GM21723 (cell line): ENCODE measurements at regions not wholly inside any gene's neighbourhood (a gene's known extent, or its start where the extent isn't known, plus 50 kb on each side); places are given as distances from the start of the nearest gene placed in this dataset.
"Not testable (repeated sequence)": the region's sequence is repeated elsewhere in the genome, so short reads cannot be mapped to it uniquely, and the experiment has no call there.

Experiments
- ATAC-seq: cut with Tn5 transposase; IDR thresholded peaks from one replicate; pipeline ENCODE4 v1.9.1; 2021; ENCODE audit warnings: mild to moderate bottlenecking, moderate library complexity; ENCODE audit not compliant: unreplicated experiment

- ATAC-seq, result no peak
These were observed 319.1 kb upstream of the PIK3R1 start for GRCh38 chr5:67896311-67896929.

- ATAC-seq, result not testable (repeated sequence)
These were observed 325.7 kb upstream of the PIK3R1 start for GRCh38 chr5:67889870-67890269.

- no peak for ATAC-seq
These were observed 327.8 kb upstream of the PIK3R1 start for GRCh38 chr5:67887748-67888161.

- no peak for ATAC-seq
These were observed 328.8 kb upstream of the PIK3R1 start for GRCh38 chr5:67886761-67887160.

GRCh38 chr5:67880876-67881275 lies 334.7 kb upstream of the PIK3R1 start:
- ATAC-seq, result no peak

GRCh38 chr5:67880511-67880805 lies 335.1 kb upstream of the PIK3R1 start:
- ATAC-seq, result no peak

GRCh38 chr5:67879620-67880510 lies 335.7 kb upstream of the PIK3R1 start:
- ATAC-seq, result no peak

- ATAC-seq, result no peak
These were observed 336.6 kb upstream of the PIK3R1 start for GRCh38 chr5:67878933-67879332.

GRCh38 chr5:67876371-67876770 lies 339.2 kb upstream of the PIK3R1 start:
- no peak for ATAC-seq

- no peak for ATAC-seq
These were observed 340.0 kb upstream of the PIK3R1 start for GRCh38 chr5:67875601-67876000.

- ATAC-seq, result no peak
These were observed 341.6 kb upstream of the PIK3R1 start for GRCh38 chr5:67873935-67874334.

GRCh38 chr5:67870662-67871061 lies 344.9 kb upstream of the PIK3R1 start:
- no peak for ATAC-seq

GRCh38 chr5:67864335-67864734 lies 351.2 kb upstream of the PIK3R1 start:
- ATAC-seq, result not testable (repeated sequence)

- no peak for ATAC-seq
These were observed 357.0 kb upstream of the PIK3R1 start for GRCh38 chr5:67858471-67859031.

- no peak for ATAC-seq
These were observed 358.1 kb upstream of the PIK3R1 start for GRCh38 chr5:67857502-67857901.

- ATAC-seq, result no peak
These were observed 360.0 kb upstream of the PIK3R1 start for GRCh38 chr5:67855523-67855922.

- ATAC-seq, result not testable (repeated sequence)
These were observed 364.6 kb upstream of the PIK3R1 start for GRCh38 chr5:67850906-67851305.

- no peak for ATAC-seq
These were observed 370.6 kb upstream of the PIK3R1 start for GRCh38 chr5:67844924-67845323.

- no peak for ATAC-seq
These were observed 372.8 kb upstream of the PIK3R1 start for GRCh38 chr5:67842806-67843205.

- ATAC-seq, result not testable (repeated sequence)
These were observed 378.3 kb upstream of the PIK3R1 start for GRCh38 chr5:67837225-67837624.

- ATAC-seq, result not testable (repeated sequence)
These were observed 379.1 kb upstream of the PIK3R1 start for GRCh38 chr5:67836496-67836895.

GRCh38 chr5:67831048-67831447 lies 384.5 kb upstream of the PIK3R1 start:
- no peak for ATAC-seq
